Esophagus squamous epithelium (tissue), 4 donors: ENCODE measurements at regions not wholly inside any gene's neighbourhood (a gene's known extent, or its start where the extent isn't known, plus 50 kb on each side); places are given as distances from the start of the nearest gene placed in this dataset.

Experiments
- POLR2A ChIP-seq, 4 donors: fragments of 450-650 bp; IDR thresholded peaks; one replicate each; pipeline ENCODE4 v1.6.1; 2017; ENCODE audit warnings: antibody characterized with exemption in 4 of 4, mild to moderate bottlenecking in 4 of 4, moderate library complexity in 3 of 4
- TF ChIP-seq, protein P1 (sequence below), 6 experiments: fragments of 450-650 bp in 4 of 6; fragments of 200-600 bp in 2 of 6; sonication (generic) in 2 of 6; IDR thresholded peaks; one replicate each; pipeline ENCODE4 v1.5.1; 2016 to 2019; ENCODE audit warnings: antibody characterized with exemption in 6 of 6, mild to moderate bottlenecking in 4 of 6, moderate library complexity in 4 of 6

DNA sequence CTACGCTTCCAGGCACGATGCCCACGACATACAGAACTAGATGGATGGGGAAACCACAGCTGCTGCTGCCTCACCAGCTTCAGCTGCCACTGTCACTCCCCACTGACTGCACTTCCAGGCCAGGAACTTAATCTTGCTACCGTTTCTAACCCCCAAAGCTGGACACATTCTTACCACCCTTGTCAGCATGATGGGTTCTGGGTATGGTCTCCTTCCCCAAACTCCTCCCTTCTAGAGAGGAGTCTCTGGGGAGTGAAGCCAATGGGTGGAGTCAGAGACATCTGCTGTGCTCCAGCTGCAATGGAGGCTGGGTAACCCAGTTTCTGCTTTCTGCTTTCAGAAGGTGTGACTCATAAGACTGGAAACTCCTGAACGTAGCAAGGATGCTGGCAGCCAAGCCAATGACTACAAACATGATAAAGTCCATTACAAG is 87.0 kb upstream of the THY1 start:
- TF ChIP-seq, protein P1, sequence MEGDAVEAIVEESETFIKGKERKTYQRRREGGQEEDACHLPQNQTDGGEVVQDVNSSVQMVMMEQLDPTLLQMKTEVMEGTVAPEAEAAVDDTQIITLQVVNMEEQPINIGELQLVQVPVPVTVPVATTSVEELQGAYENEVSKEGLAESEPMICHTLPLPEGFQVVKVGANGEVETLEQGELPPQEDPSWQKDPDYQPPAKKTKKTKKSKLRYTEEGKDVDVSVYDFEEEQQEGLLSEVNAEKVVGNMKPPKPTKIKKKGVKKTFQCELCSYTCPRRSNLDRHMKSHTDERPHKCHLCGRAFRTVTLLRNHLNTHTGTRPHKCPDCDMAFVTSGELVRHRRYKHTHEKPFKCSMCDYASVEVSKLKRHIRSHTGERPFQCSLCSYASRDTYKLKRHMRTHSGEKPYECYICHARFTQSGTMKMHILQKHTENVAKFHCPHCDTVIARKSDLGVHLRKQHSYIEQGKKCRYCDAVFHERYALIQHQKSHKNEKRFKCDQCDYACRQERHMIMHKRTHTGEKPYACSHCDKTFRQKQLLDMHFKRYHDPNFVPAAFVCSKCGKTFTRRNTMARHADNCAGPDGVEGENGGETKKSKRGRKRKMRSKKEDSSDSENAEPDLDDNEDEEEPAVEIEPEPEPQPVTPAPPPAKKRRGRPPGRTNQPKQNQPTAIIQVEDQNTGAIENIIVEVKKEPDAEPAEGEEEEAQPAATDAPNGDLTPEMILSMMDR (IDR thresholded peaks at IDR 0.05) = no peak
- TF ChIP-seq POLR2A (IDR thresholded peaks at IDR 0.05) = no peak
